Ammon's horn (tissue), 1 donor: ENCODE measurements at regions not wholly inside any gene's neighbourhood (a gene's known extent, or its start where the extent isn't known, plus 50 kb on each side); places are given as distances from the start of the nearest gene placed in this dataset.
"Not testable (repeated sequence)": the region's sequence is repeated elsewhere in the genome, so short reads cannot be mapped to it uniquely, and the experiment has no call there.

Experiments
- DNase-seq: peaks from one replicate; pipeline ENCODE4 v3.0.0-alpha.2; 2016; ENCODE audit warnings: low spot score

- no peak for DNase-seq
These were observed 297.5 kb upstream of the CRIM1 start for GRCh38 chr2:36058076-36058475.

DNA sequence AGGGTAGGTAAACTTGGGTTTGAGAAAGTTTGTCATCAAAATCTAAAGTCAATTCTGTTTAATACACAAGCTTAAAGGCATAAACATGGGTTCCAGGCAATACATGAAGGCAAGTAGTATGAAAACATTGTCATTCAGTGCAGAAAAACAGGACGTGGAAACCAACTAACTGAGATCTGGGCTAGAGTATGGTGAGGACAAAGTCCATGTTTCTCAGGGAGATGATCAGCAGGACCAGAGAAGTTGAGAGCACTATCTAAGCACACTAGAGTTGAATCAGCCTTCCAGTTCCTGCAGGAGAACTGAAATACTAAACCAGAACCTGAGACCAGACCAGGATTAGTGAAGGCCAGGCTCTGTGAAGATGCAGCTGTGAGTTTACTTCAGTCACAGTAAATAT lies 302.8 kb upstream of the CRIM1 start:
- DNase-seq = no peak

DNA sequence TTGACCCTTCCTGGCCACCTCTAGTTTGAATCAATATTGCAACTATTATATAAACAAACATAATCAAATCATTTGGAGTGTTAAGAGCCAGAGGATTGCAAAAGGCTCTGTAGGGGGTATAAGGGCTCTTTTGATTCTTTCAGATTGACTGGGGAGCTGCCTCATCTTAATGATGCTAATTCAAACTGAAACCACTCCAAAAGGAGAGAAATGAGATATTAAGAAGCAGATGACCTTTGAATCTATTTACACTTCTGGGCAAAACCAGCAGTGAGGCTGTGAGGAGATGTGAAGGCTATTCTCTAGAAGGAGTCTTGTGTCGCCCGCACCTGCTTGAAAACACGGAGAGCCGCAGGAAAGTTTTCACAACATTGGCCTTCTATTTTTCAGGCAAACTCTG lies 311.2 kb upstream of the CRIM1 start:
- no peak for DNase-seq

- DNase-seq = no peak
These were observed 320.4 kb upstream of the CRIM1 start for GRCh38 chr2:36035137-36035536.

GRCh38 chr2:36032046-36032445 lies 323.5 kb upstream of the CRIM1 start:
- DNase-seq = no peak

- DNase-seq = no peak
These were observed 324.1 kb upstream of the CRIM1 start for GRCh38 chr2:36031471-36031870.

DNA sequence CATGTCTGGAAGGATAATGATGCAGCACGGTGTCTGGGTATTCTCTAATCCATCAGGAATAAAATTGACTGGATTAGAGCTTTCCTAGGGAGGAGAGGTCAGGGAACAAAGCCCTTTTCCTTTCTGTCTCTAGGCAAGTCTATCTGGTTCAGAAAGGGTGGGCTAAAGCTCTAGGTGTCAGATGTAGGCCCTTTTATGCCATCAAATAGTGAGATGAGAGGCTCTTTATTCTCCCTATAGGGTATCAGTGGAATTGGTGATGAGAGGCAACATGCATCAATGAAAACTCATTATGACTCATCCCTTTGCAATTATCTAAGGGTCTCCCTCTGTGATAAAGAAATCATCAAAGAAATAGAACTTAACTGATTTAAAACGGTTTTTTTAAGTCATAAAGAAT lies 328.0 kb upstream of the CRIM1 start:
- no peak for DNase-seq

DNA sequence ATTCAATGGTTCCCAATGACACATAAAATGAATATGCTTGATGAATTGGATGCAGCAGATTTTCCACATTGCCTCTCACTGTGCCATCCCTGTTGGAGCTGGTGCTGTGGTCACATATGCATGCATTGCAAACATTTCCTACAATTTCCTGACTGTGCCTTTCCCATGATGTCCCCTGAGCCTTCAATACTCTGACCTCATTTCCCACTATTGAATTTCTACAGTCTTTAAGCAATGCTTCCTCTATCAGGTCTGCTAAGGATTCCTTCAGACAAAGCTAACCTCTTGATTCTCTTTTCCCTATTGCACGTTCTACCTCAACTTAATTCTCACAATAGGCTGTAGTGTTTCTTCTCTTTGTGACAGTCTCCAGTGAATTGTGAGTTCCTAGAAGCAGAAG lies 342.5 kb upstream of the CRIM1 start:
- DNase-seq = no peak

GRCh38 chr2:36006444-36006843 lies 349.1 kb upstream of the CRIM1 start:
- DNase-seq = no peak

- no peak for DNase-seq
These were observed 352.6 kb upstream of the CRIM1 start for GRCh38 chr2:36002941-36003340.

DNA sequence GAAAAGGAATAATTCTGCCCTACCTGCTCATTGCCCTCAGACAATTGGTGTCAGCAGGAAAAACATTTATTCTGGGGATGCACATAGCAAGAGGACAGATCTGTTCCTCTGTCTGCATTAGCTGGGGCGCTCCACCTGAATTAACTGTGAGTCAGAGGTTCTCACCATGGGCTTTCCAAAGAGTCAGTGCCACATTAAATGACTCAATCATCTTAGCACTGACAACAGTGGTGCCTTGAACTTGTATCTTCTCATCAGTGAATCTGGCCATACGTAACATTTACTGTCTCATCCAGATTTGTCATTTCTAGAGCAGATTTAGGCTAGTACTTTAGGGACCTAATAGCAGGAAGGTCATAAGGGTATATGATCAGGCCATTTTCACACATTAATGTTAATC lies 358.1 kb upstream of the CRIM1 start:
- no peak for DNase-seq

DNA sequence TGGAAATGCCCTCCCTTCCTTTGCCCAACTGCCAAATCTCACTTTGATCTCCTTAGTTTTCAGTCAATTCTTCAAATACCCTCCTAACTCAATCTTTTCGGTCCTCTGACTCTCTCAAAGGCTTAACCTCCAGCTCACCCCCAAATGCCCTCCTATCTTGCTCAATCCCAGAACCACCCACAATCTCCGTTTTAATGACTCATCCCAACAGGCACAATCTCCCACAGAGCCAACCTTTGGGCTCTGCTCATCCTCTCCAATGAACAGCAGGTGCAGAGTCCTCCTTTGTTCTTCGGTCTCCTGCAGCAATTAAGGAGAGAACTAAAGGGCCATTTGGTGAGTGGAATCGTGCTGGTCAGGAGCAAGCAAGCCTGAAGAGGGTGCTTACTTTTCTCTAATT lies 366.1 kb upstream of the CRIM1 start:
- DNase-seq = peak; percentile 21

GRCh38 chr2:35989040-35989439 lies 366.5 kb upstream of the CRIM1 start:
- no peak for DNase-seq

GRCh38 chr2:35986871-35987270 lies 368.7 kb upstream of the CRIM1 start:
- DNase-seq = no peak

GRCh38 chr2:35978218-35978617 lies 377.4 kb upstream of the CRIM1 start:
- DNase-seq = no peak

DNA sequence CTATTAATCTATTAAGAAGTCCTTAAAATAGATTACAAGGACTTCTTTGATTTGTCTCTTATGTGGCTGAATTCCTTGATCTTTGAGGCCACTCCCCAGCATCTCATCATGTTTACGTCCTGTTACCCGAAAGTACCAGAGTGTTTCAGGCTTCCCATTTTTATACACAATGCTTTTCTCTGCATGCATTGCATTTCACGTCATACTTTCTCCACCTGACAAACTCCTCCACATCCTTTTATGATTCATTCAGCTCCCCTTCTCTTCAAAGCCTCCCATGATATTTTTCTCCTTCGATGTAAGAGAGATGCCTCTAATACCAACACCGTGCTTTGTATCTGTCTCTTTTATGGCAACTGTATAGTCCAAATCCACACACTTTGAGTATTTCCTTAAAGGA lies 379.0 kb upstream of the CRIM1 start:
- no peak for DNase-seq

DNA sequence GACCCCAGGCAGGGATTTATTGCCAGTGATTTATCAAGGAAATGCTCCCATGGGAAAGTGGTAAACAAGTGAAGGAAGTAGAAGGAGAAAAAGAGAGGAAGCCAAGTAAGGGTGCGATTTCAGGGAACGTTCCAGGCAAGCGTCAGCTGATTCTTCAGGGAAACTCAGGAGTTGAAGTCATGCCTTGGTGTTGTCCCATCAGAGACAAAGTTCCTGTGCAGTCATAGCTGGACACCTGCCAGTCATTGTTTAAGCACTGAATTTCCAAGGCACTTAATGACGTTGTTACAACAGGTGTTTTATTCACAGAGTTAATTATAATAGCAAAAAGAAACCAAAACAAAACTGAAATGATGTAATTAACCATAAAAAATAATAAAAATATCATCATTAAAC lies 381.8 kb upstream of the CRIM1 start:
- no peak for DNase-seq

DNA sequence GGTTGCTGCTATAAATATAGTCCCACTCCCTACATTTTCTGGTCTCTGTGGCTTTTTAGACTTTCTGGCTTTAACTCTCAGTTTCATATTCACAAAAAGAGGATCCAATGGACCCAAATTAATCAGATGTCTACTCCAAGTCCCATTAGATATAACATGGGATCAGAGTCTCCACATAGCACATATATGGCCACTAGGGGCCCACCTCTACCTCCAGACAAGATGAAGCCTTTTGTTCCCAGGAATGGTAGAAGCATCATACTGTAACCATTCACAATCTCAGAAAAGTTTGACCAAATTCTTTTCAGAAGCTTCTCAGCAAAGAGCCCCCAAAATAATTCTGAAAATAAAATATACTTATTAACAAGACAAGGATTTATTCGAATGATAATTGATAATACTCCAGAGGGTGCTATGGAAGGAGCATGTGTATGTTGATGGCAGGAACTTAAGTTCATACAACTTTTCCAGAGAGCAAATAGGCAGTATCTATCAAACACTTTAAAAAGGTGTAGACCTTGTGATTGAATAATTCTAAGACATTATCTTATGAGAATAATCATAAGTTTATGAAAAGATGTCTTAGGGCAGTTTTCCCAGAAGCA lies 382.3 kb upstream of the CRIM1 start:
- DNase-seq = peak; percentile 45

DNA sequence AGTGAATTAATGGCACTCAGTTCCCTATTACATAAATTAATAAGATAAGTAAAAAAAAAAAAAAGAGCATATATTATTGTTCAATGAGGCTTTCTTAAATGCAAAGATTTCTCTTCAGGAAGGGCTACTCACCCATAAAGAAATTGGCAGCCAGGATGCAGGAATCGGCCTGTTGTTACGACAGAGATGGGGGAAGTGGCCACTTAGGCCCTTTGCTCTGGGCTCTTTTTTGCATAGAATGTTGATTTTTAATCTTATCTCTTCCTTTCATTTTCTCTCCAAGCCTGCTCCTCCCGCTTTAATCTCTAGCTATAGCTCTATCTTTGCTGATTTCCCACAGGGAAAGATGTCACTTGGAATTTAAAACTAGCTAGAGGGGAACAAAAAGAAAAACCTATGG lies 391.8 kb upstream of the CRIM1 start:
- DNase-seq = no peak

DNA sequence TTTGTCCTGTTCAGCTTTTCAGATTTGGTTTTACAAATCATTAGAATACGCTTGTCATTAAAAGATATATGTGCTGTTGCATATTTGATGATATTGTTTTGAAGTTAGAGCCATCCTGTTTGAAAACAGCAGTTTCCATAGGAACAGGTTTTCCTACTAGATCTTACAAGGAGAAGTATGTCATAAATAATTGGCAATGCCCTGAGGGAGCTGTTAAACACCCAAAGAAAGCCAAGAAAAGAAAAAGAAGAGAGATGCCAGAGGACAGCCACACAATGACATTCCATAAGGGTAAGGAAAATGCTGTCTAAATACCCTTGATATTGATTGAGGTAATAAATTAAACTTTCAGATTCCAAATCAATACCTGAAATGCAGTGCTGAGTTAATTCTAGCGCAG lies 392.2 kb upstream of the CRIM1 start:
- no peak for DNase-seq

GRCh38 chr2:35962585-35963146 lies 392.9 kb upstream of the CRIM1 start:
- no peak for DNase-seq

GRCh38 chr2:35960596-35960995 lies 395.0 kb upstream of the CRIM1 start:
- DNase-seq = no peak

- DNase-seq = not testable (repeated sequence)
These were observed 398.5 kb upstream of the CRIM1 start for GRCh38 chr2:35957053-35957452.

- DNase-seq = no peak
These were observed 409.1 kb upstream of the CRIM1 start for GRCh38 chr2:35946478-35946877.

DNA sequence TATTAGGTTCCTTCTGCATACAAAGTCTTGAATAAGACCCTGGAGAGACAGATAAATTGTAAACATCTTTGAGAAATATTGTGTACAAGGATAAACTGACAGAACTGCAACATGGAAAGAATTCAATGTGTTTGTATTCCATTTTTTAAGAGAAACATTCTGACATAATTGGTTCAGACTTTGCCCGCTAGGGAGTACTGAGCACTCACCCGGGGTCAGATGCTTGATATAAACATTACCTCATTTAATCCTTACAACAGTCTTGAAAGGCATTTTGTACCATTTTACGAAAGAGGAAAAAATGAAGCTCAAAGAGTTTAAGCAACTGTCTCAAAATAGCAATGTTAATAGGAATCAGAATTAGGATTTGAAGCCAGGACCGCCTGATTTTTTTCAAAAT lies 416.7 kb upstream of the CRIM1 start:
- DNase-seq = no peak
